ENCODE measurements at regions not wholly inside any gene's neighbourhood (a gene's known extent, or its start where the extent isn't known, plus 50 kb on each side); places are given as distances from the start of the nearest gene placed in this dataset.
"Not testable (repeated sequence)": the region's sequence is repeated elsewhere in the genome, so short reads cannot be mapped to it uniquely, and the experiment has no call there.

- DNase-seq (ENCODE audit: low read depth): no peak
- TF ChIP-seq CTCF (IDR thresholded peaks at IDR 0.05; ENCODE audit: insufficient read depth, low read length, poor library complexity, severe bottlenecking): no peak
- H3K27me3 ChIP-seq (ENCODE audit: control insufficient read depth, insufficient read depth, low read length): no peaks in the 10 kb centered on the region
Observed at GRCh38 chr10:90276894-90277475, 575.6 kb downstream of the KIF20B start.

DNA sequence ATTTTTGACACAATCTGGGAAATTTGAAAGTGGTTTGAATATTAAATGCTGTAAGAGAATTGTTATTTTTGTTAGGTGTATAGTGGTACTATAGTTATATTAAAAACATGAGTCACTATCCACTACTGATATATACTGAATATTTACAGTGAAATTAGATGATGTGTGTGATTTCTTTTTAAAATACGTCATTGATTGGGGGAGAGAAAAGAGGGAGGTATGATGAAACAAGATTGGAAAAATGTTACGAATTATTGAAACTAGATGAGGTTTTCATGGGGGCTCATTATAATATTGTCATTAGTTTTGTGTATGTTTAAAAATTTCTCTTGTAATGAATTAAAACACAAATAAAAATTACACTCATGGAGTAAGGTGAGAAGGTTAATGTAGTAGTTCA lies 571.4 kb downstream of the HTR7 start:
- DNase-seq (ENCODE audit: low read depth): no peak
- Histone ChIP-seq H3K27me3 (ENCODE audit: control insufficient read depth, insufficient read depth, low read length) (no peaks in the 10 kb centered on the region), H3K36me3 (ENCODE audit: control insufficient read depth, insufficient read depth, low read length) (no peaks in the 10 kb centered on the region), H3K4me3 (ENCODE audit: low read depth, low read length) (no peak overlapping the region)
- TF ChIP-seq CTCF (IDR thresholded peaks at IDR 0.05; ENCODE audit: insufficient read depth, low read length, poor library complexity, severe bottlenecking): no peak

More at GRCh38 chr10:90276894-90277475, 575.6 kb downstream of the KIF20B start:
- no peak overlapping the region for H3K4me3 ChIP-seq (ENCODE audit: low read depth, low read length)
- no peaks in the 10 kb centered on the region for H3K36me3 ChIP-seq (ENCODE audit: control insufficient read depth, insufficient read depth, low read length)

DNA sequence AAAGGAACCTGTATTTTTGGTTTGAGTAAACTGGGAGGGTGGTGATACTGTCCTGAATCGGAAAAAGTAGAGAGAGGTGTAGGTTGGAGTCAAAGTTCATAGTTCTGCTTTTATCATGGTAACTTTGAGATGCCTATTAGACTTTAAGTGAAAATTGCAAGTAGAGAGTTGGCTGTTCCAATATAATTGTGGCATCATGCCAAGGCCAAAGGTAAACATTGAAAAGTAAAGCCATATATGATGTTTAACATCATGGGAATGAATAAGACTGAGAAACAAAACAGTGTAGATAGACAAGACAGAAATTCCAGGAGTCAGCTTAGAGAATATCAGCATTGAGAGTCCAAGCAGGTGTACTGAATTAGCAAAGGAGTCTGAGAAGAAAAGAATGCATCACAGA lies 570.9 kb downstream of the HTR7 start:
- no peak overlapping the region for H3K4me3 ChIP-seq (ENCODE audit: low read depth, low read length)
- no peaks in the 10 kb centered on the region for H3K27me3 ChIP-seq (ENCODE audit: control insufficient read depth, insufficient read depth, low read length)
- no peaks in the 10 kb centered on the region for H3K36me3 ChIP-seq (ENCODE audit: control insufficient read depth, insufficient read depth, low read length)
- TF ChIP-seq CTCF (IDR thresholded peaks at IDR 0.05; ENCODE audit: insufficient read depth, low read length, poor library complexity, severe bottlenecking): no peak
- no peak for DNase-seq (ENCODE audit: low read depth)

- no peak for DNase-seq (ENCODE audit: low read depth)
- Histone ChIP-seq H3K4me3 (ENCODE audit: low read depth, low read length) (no peak overlapping the region), H3K27me3 (ENCODE audit: control insufficient read depth, insufficient read depth, low read length) (no peaks in the 10 kb centered on the region), H3K36me3 (ENCODE audit: control insufficient read depth, insufficient read depth, low read length) (no peaks in the 10 kb centered on the region)
- peak; percentile 44 for TF ChIP-seq CTCF (IDR thresholded peaks at IDR 0.05; ENCODE audit: insufficient read depth, low read length, poor library complexity, severe bottlenecking)
Observed at GRCh38 chr10:90288391-90288933, 569.4 kb downstream of the HTR7 start.

- Histone ChIP-seq H3K4me3 (ENCODE audit: low read depth, low read length) (no peak overlapping the region), H3K36me3 (ENCODE audit: control insufficient read depth, insufficient read depth, low read length) (no peaks in the 10 kb centered on the region), H3K27me3 (ENCODE audit: control insufficient read depth, insufficient read depth, low read length) (no peaks in the 10 kb centered on the region)
- no peak for DNase-seq (ENCODE audit: low read depth)
- TF ChIP-seq CTCF (IDR thresholded peaks at IDR 0.05; ENCODE audit: insufficient read depth, low read length, poor library complexity, severe bottlenecking): no peak
Observed at GRCh38 chr10:90289037-90289436, 568.8 kb downstream of the HTR7 start.

- TF ChIP-seq CTCF (IDR thresholded peaks at IDR 0.05; ENCODE audit: insufficient read depth, low read length, poor library complexity, severe bottlenecking): no peak
- no peak for DNase-seq (ENCODE audit: low read depth)
- no peaks in the 10 kb centered on the region for H3K27me3 ChIP-seq (ENCODE audit: control insufficient read depth, insufficient read depth, low read length)
- no peaks in the 10 kb centered on the region for H3K36me3 ChIP-seq (ENCODE audit: control insufficient read depth, insufficient read depth, low read length)
- H3K4me3 ChIP-seq (ENCODE audit: low read depth, low read length): no peak overlapping the region
Observed at GRCh38 chr10:90293616-90294015, 564.2 kb downstream of the HTR7 start.

- H3K36me3 ChIP-seq (ENCODE audit: control insufficient read depth, insufficient read depth, low read length); DNase-seq (ENCODE audit: low read depth); H3K4me3 ChIP-seq (ENCODE audit: low read depth, low read length); H3K27me3 ChIP-seq (ENCODE audit: control insufficient read depth, insufficient read depth, low read length): not testable (repeated sequence)
Observed at GRCh38 chr10:90294821-90295540, 562.9 kb downstream of the HTR7 start.

GRCh38 chr10:90302031-90302430 lies 555.8 kb downstream of the HTR7 start:
- not testable (repeated sequence) for H3K27me3 ChIP-seq (ENCODE audit: control insufficient read depth, insufficient read depth, low read length); H3K4me3 ChIP-seq (ENCODE audit: low read depth, low read length); H3K36me3 ChIP-seq (ENCODE audit: control insufficient read depth, insufficient read depth, low read length); DNase-seq (ENCODE audit: low read depth)

Measured in kidney epithelial cell (primary cell).